ENCODE measurements at regions not wholly inside any gene's neighbourhood (a gene's known extent, or its start where the extent isn't known, plus 50 kb on each side); places are given as distances from the start of the nearest gene placed in this dataset.

DNA sequence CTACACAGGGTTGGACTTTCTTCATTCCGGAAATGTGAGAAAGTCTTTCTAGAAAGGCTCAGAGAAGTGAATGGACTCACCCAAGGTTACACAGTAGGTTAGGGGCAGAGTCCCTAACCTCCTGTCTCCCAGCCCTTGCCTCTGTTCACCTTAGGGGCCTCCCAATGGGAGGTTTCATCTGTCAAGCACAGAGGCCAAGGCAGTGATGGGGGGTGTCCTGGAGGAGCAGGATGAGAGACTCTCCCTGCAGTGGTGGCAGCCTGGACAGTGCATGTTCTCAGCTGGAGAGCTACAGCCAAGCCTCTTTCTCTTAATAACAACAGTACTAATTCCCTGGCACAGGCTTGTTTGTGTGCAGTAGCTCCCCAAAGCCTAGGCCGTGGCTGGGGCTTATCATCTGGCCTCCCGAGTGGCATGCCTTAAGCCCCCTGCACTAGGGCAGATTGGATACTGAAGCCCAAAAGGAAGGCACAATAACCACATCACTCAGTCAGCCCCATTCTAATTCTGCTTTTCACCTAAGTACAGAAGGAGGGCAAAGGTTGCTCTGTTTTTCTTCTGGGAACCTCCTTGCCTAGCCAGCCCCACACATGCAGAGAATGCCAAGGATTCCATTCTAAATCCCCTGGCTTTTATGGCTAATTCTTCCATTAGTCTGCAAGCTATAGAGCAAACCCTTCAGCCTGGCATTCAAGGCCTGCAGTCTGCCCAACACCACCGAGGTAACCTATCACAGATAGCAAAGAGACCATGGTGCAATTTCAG, 50.2 kb upstream of the XPA start:
- DNase-seq (ENCODE audit: low read depth) = no peak

DNA sequence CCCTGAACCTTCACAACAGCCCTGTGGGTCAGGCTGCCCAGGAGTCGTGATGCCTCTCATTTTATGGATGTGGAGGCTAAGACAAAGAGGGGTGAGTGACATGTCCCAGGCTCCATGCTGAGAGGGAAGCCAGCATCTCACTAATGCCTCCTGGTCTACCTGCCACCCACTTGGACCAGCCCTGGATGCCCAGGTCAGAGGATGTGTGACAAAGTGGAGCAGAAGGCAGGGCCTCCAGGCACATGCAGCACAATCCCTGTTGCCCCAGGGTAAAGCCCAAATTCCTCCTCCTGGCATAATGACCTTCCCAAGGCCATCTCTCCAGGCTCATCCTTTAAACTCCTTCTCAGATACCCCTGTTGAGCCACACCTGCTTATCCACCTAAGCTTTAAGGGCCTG, 51.4 kb upstream of the XPA start:
- no peak for DNase-seq (ENCODE audit: low read depth)

- DNase-seq (ENCODE audit: low read depth) = no peak
Measured at GRCh38 chr9:97749928-97750327, 52.8 kb upstream of the XPA start.

- no peak for DNase-seq (ENCODE audit: low read depth)
Measured at GRCh38 chr9:97751531-97751930, 54.4 kb upstream of the XPA start.

- DNase-seq (ENCODE audit: low read depth) = no peak
Measured at GRCh38 chr9:97752274-97752673, 55.1 kb upstream of the XPA start.

DNA sequence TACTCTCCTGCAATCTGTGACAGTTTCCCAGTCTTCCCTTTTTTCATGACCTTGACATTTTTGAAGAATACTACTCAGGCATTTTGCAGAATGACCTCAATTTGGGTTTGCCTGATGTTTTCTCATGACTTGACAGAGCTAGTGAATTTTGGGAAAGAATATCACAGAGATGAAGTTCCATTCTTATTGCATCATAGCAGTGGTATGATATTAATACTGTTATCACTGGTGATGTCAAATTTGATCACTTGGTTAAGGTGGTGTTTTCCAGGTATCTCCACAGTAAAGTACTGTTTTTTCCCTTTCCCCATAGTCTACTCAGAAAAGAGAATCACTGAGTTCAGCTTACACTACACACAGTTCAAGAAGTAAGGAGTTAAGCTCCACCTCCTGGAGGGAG, 56.2 kb upstream of the XPA start:
- DNase-seq (ENCODE audit: low read depth) = no peak

GRCh38 chr9:97753975-97754374, 56.8 kb upstream of the XPA start:
- DNase-seq (ENCODE audit: low read depth) = no peak

DNA sequence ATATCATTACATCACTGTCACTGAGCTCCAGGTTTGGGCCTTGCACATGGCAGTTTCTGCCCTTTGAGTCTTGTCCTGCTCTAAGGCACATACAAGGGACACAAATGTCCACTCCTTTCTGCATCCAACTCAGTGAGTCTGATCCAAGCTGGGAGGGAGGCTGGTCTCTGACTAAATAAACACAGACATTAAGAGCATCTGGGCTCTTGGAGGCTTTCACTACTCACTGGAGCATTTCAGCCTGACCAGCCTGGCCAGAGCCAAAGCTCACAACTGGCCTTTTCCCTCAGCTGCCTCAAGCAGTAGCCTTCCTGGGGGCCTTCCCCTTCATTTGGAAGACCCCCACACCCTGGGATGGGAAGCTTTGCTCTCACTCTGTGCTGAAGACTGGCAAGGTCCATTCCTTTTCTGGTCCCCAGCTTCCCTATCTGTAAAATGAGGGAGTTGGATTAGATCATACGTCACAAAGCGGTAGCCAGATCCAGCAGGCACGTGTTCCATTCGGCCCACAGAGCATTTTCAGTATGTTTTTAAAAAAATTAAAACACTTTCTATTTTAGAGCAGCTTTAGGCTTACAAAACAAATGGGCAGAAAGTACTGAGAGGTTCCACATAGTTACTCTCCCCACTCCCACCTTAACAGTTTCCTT, 58.6 kb upstream of the XPA start:
- DNase-seq (ENCODE audit: low read depth) = no peak

DNA sequence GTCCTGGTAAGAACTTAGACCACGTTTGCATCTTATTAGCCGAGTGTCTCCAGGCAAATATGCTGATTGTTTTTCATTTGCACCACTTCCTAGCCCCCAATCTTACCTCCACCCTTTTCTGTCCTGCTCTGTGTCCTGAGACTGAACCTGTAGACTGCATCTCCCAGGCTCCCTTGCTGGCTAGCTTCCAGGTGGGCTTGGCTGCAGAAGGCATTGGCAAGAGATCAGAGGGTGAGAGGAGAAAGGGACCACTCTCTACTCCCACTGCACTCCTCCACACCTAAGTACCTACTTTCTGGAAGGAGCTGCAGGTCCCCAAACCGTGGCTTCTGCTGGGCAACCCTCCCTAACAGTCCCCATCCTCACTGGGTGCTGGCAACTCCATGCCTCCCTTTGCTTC, 59.9 kb upstream of the XPA start:
- DNase-seq (ENCODE audit: low read depth) = no peak

DNA sequence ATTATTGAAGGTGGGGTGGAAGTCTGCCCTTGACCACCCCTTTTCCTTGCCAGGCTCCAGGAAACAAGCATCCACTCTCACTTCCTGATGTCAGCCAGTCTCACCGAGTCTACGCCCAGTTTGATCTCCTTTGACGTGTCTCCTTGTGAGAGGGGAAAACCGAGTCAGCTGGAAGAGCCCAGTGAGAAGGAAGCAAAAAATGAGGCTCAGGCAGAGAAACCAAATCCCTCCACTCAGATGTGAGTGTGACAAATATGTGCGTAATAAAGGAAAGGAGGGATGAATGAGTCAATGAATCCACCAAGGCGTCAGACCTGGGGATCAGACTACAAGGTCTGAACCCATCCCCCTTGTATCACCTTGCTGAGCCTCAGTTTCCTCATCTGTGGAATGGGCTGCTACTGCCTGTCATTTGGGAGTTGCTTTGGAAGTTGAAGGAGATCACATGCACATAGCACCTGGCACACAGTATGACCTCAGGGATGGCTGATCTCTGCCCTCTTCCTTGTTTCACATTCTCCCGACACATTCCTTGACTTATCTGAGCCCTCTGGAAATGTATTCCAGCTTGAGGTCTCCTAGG, 61.3 kb upstream of the XPA start:
- DNase-seq (ENCODE audit: low read depth) = no peak

DNA sequence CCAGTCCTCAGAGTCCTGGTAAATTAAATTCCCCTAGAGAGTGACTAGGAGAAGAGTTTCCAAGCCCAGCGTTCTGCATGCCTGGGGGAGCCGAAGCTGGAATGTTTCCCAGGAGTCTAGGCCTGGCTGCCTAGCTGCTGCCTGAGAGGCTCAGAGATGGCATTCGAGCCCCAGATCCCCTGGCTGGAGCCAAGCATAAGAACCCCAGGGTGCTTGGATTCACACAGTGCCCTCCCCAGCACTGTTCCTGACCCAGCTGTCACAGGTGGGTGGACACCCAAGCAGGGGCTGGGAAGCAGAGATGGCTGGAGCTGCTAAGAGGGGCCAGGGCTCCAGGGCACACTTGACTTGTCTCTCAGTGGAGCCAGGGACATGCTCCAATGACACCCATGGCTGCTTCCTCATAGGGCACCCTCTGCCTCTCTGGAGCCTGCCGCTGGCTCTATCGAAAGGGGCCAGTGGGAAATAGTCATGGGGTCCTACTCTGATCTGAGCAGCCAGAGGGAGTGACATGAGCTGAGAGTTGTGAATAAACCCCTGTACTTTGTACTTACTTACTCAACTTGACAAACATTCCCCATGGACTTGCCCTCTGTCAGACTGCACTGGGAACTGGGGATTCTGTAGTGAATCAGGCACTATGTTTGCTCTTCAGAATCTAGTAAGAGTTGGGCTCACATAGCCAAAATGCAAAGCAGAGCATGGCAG, 62.6 kb upstream of the XPA start:
- DNase-seq (ENCODE audit: low read depth) = no peak

DNA sequence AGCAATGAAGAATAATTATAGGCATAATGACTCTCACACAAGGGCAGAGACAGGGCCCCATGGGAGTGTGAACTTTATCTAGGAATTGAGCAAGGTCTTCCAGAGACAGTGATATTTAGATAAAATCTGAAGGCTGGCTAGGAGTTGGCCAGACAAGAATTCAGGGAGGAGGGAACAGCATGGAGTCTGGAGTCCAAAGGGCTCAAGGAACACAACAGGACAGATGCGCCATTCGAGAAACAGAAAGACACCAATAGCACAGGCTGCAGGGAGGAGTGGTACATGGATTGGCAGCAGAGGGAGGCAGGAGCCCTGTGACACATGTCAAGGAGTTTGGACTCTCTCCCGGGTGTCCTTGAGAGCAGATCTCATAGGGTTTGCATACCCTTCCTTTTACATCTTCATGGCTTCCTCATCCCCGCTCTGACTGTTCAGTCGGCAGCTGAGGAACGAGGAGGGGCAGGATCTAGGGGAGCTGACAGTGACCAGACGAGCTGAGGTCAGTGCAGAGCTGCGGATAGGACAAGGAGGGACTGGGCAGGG, 64.0 kb upstream of the XPA start:
- DNase-seq (ENCODE audit: low read depth) = no peak

GRCh38 chr9:97761879-97762278, 64.7 kb upstream of the XPA start:
- DNase-seq (ENCODE audit: low read depth) = no peak

- DNase-seq (ENCODE audit: low read depth) = no peak
Measured at GRCh38 chr9:97763874-97764273, 66.7 kb upstream of the XPA start.

DNA sequence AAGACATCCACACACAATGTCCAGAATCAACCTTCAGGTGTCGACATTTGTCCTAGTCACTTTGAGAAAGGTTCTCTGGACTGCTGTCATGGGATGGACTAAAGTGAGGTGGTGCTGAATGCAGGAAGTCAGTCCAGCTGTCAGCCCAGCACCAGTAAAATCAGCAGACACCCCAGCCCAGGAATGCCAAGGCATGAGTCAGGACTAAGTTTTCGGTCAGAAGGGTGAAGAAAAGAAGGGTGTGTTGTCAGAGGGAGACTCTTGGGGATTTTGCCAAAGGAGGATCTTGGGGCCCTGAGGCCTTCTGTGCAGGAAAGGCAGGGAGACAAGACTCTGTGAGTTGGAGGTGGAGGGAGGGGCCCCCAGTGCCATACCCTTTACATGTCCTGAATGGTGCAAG, 69.0 kb upstream of the XPA start:
- no peak for DNase-seq (ENCODE audit: low read depth)

- no peak for DNase-seq (ENCODE audit: low read depth)
Measured at GRCh38 chr9:97766610-97767009, 69.5 kb upstream of the XPA start.

- no peak for DNase-seq (ENCODE audit: low read depth)
Measured at GRCh38 chr9:97767891-97768290, 70.8 kb upstream of the XPA start.

- peak; percentile 35 for DNase-seq (ENCODE audit: low read depth)
Measured at GRCh38 chr9:97768746-97769145, 71.6 kb upstream of the XPA start.

- DNase-seq (ENCODE audit: low read depth) = no peak
Measured at GRCh38 chr9:97769208-97769607, 72.1 kb upstream of the XPA start.

DNA sequence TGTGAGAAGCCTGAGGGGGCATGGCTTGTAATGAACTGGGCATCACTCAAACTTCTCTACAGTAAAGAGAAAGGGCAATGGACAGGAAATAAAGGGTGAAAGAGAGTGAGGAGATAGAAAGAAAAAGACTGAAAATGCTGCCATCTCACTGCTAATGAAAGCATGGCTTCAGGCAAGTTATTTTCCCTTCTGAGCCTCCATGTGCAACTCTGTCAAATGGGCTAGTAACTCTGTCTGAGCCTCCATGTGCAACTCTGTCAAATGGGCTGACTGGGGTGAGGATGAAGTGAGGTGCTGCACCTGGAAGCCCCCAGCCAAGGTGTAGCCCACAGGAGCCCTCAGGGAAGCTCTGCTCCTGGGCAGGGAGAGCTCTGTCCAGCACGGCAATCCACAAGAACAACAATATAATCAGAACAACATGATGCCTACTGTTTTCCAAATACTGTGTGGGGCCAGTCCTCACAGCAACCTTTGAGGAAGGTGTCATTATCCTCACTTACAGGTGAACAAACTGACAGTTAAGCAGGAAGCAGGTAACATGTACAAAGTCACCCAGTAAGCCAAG, 73.8 kb upstream of the XPA start:
- DNase-seq (ENCODE audit: low read depth) = no peak

- DNase-seq (ENCODE audit: low read depth) = no peak
Measured at GRCh38 chr9:97771641-97772040, 74.5 kb upstream of the XPA start.

GRCh38 chr9:97772145-97772544, 75.0 kb upstream of the XPA start:
- no peak for DNase-seq (ENCODE audit: low read depth)
